ENCODE measurements at regions not wholly inside any gene's neighbourhood (a gene's known extent, or its start where the extent isn't known, plus 50 kb on each side); places are given as distances from the start of the nearest gene placed in this dataset.

DNA sequence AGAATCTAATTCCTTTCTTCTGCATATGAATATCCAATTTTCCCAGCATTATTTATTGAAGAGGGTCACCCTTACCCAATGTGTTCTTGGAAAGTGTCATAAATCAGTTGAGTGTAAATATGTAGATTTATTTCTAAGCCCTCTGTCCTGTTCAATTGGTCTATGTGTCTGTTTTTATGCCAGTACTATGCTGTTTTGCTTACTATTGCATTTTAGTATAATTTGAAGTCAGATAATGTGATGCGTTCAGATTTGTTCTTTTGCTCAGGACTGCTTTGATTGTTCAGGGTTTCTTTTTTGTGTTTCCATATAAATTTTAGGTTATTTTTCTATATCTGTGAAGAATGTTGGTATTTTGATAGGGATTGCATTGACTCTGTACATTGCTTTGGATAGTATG is 420.4 kb upstream of the MIS18BP1 start:
- H2BK20ac ChIP-seq (ENCODE audit: low read depth, low read length): no peak overlapping the region
- H3K18ac ChIP-seq (ENCODE audit: low read depth, low read length): no peak overlapping the region
- H4K5ac ChIP-seq (ENCODE audit: low read depth, low read length): no peak overlapping the region
- no peak overlapping the region for H3K23ac ChIP-seq (ENCODE audit: low read depth, low read length)
- no peak overlapping the region for H3K27ac ChIP-seq (ENCODE audit: insufficient read depth, low read length)
- ATAC-seq (ENCODE audit: low read depth) (no peak), DNase-seq (no peak)
- H3K56ac ChIP-seq (ENCODE audit: extremely low read depth, insufficient read depth, low read length): no peak overlapping the region
- H2AFZ ChIP-seq (replicated peaks; ENCODE audit: low read length, poor library complexity): no peak overlapping the region
- whole genome bisulfite sequencing, 2 experiments (ENCODE audit: extremely low coverage in 2 of 2, insufficient read length in 1 of 2): 100% methylated on average over 1 of the region's 1 CpG; no CpG with 5 or more reads in 1 of the 2 experiments
- intact Hi-C loops (cut with micrococcal nuclease) (no loop called here), dilution Hi-C loops (cut with HindIII; ENCODE audit: low sequenced_read_pairs, unreplicated experiment) (no loop called here), in situ Hi-C loops (cut with MboI; ENCODE audit: low sequenced_read_pairs) (no loop called here)
- no peaks in the 10 kb centered on the region for H3K27me3 ChIP-seq (ENCODE audit: control insufficient read depth, insufficient read depth, low read length)
- H3K9me3 ChIP-seq (ENCODE audit: control insufficient read depth, insufficient read depth, low read length): no peaks in the 10 kb centered on the region
- H3K79me1 ChIP-seq (ENCODE audit: low read depth in 1 of 2, low read length in 2 of 2): no peaks in the 10 kb centered on the region
- CTCF ChIA-PET: no interaction called here
- POLR2A ChIA-PET (ENCODE audit: unreplicated experiment): no interaction called here
- H4K20me1 ChIP-seq (ENCODE audit: insufficient read depth, low read length): no peaks in the 10 kb centered on the region
- no peaks in the 10 kb centered on the region for H3K4me1 ChIP-seq (ENCODE audit: control insufficient read depth, insufficient read depth, low read length)
- TF ChIP-seq MXI1 (IDR thresholded peaks at IDR 0.05; ENCODE audit: borderline replicate concordance, low read depth, low read length) (no peak), RAD21 (IDR thresholded peaks at IDR 0.05; ENCODE audit: low read length) (no peak), SMC3 (IDR thresholded peaks at IDR 0.05; ENCODE audit: low read depth, low read length) (no peak), RCOR1 (IDR thresholded peaks at IDR 0.05; ENCODE audit: insufficient replicate concordance, low read length) (no peak), MAFK (IDR thresholded peaks at IDR 0.05; ENCODE audit: low read depth, low read length) (peak; percentile 68), BHLHE40 (IDR thresholded peaks at IDR 0.05; ENCODE audit: low read depth, low read length) (no peak), POLR2A (IDR thresholded peaks at IDR 0.05; ENCODE audit: low read depth, low read length) (no peak), CEBPB (IDR thresholded peaks at IDR 0.05; ENCODE audit: low read depth, low read length) (no peak)
- no peak overlapping the region for H2BK15ac ChIP-seq (ENCODE audit: low read depth, low read length)
- BruUV-seq (replicated peaks): no TSS peak
- no peak overlapping the region for H2BK120ac ChIP-seq (ENCODE audit: low read depth, low read length)
- no peak overlapping the region for H3K4me3 ChIP-seq (ENCODE audit: insufficient read depth, low read depth, low read length)
- no peak overlapping the region for H3K4ac ChIP-seq (ENCODE audit: low read depth, low read length)
- H3K4me2 ChIP-seq (ENCODE audit: low read depth, low read length): no peak overlapping the region
- H2BK5ac ChIP-seq (ENCODE audit: low read depth, low read length, poor library complexity, severe bottlenecking): no peak overlapping the region
- H4K91ac ChIP-seq (ENCODE audit: insufficient read depth, low read depth, low read length): no peak overlapping the region
- no peak overlapping the region for H2AK9ac ChIP-seq (replicated peaks; ENCODE audit: low read depth, low read length, poor library complexity)
- H3K9ac ChIP-seq (ENCODE audit: low read depth, low read length): no peak overlapping the region
- H4K8ac ChIP-seq (ENCODE audit: low read depth in 2 of 2, low read length in 2 of 2): no peak overlapping the region
- no peak overlapping the region for H3K14ac ChIP-seq (replicated peaks; ENCODE audit: low read depth, low read length)
- H2AK5ac ChIP-seq (ENCODE audit: low read depth, low read length): no peak overlapping the region
- H3K9me1 ChIP-seq (ENCODE audit: insufficient read depth, low read length): no peaks in the 10 kb centered on the region
- H3K36me3 ChIP-seq (ENCODE audit: control insufficient read depth, insufficient read depth, low read length): no peaks in the 10 kb centered on the region
